Nephron progenitor cell (in vitro differentiated cells): ENCODE measurements at regions not wholly inside any gene's neighbourhood (a gene's known extent, or its start where the extent isn't known, plus 50 kb on each side); places are given as distances from the start of the nearest gene placed in this dataset.

Source experiments
- DNase-seq: peaks from one replicate; pipeline ENCODE4 v3.0.0; 2021
- H3K27ac Mint-ChIP-seq: 2 replicates; pipeline ENCODE4 v1.8.0; 2021; ENCODE audit warnings: mild to moderate bottlenecking, moderate library complexity, mixed read lengths
- H3K27me3 Mint-ChIP-seq: 2 replicates; pipeline ENCODE4 v1.8.0; 2021; ENCODE audit warnings: mild to moderate bottlenecking, low read depth, mixed read lengths; ENCODE audit not compliant: poor library complexity
- H3K36me3 Mint-ChIP-seq: 2 replicates; pipeline ENCODE4 v1.8.0; 2021; ENCODE audit warnings: low read depth, mixed read lengths
- H3K4me1 Mint-ChIP-seq: 2 replicates; pipeline ENCODE4 v1.8.0; 2021; ENCODE audit warnings: mixed read lengths
- H3K4me3 Mint-ChIP-seq: 2 replicates; pipeline ENCODE4 v1.8.0; 2021; ENCODE audit warnings: mild to moderate bottlenecking, moderate library complexity, mixed read lengths
- H3K9me3 Mint-ChIP-seq: 2 replicates; pipeline ENCODE4 v1.8.0; 2021; ENCODE audit warnings: mild to moderate bottlenecking, moderate library complexity, mixed read lengths
- TF ChIP-seq, protein P1 (sequence below): fragments of 200-600 bp; sonication (generic); IDR thresholded peaks from 2 replicates; pipeline ENCODE4 v1.5.0; 2021; ENCODE audit warnings: antibody characterized with exemption

DNA sequence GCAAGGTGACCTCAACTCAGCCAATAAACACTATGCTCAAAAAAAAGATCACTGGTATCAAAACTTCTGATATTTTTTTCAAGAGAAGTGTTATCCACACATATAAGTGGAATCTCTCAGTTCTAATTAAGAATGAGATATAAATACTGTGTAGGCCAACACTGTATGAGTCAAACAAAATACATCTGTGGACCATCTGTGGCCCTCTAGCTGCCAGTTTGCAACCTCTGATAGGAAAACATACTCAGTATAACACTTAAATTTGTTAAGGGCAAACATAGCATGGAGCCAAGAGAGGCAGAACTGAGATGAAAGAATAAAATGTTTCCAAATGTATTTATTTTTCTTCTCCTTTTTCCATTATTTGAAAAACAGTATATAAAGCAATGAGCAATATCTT, 377.3 kb downstream of the ARAP2 start:
- Mint-ChIP-seq H3K9me3 (no peaks in the 10 kb centered on the region), H3K27me3 (no peaks in the 10 kb centered on the region), H3K27ac (no peak overlapping the region), H3K36me3 (no peaks in the 10 kb centered on the region), H3K4me1 (no peaks in the 10 kb centered on the region), H3K4me3 (no peak overlapping the region)
- TF ChIP-seq, protein P1, sequence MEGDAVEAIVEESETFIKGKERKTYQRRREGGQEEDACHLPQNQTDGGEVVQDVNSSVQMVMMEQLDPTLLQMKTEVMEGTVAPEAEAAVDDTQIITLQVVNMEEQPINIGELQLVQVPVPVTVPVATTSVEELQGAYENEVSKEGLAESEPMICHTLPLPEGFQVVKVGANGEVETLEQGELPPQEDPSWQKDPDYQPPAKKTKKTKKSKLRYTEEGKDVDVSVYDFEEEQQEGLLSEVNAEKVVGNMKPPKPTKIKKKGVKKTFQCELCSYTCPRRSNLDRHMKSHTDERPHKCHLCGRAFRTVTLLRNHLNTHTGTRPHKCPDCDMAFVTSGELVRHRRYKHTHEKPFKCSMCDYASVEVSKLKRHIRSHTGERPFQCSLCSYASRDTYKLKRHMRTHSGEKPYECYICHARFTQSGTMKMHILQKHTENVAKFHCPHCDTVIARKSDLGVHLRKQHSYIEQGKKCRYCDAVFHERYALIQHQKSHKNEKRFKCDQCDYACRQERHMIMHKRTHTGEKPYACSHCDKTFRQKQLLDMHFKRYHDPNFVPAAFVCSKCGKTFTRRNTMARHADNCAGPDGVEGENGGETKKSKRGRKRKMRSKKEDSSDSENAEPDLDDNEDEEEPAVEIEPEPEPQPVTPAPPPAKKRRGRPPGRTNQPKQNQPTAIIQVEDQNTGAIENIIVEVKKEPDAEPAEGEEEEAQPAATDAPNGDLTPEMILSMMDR: no peak
- no peak for DNase-seq

DNA sequence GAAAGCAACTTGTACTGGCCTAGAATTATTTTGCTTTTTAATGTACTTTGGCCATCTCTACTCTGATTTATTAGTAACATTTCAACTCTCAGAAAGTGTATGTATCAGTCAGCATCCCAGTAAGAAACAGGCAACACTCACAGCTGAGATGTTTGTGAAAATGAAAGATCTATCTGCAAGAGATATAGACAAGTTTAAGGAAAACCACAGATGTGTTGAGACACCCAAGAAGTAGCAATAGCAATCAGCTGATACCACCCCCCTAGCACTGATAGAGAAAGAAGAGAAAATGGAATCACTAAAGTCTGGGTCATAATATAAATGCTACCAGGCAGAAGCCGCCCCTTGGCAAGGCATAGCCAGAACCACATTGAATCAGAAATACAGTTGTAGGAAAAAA, 372.0 kb downstream of the ARAP2 start:
- Mint-ChIP-seq H3K27me3 (no peaks in the 10 kb centered on the region), H3K36me3 (no peaks in the 10 kb centered on the region), H3K27ac (no peak overlapping the region), H3K4me3 (no peak overlapping the region), H3K9me3 (no peaks in the 10 kb centered on the region), H3K4me1 (no peaks in the 10 kb centered on the region)
- no peak for DNase-seq
- TF ChIP-seq, protein P1: no peak

DNA sequence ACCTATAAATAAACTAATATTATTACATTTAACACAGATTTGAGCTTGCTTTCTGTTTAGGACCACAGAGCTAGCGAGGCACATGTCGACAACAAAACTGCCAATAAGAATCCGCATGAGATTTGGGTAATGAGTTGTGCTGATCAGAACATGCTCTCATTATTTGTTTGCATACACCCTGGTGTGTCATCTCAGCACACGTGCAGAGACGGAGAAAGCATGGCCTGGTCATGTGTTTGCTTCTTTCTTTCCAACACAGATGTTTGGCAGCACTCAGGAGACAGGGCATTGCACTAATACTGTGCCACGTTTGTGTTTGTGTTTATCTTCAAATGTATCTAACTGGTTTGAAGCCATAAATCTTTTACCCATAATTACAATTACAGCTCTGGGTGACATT, 364.8 kb downstream of the ARAP2 start:
- Mint-ChIP-seq H3K9me3 (no peaks in the 10 kb centered on the region), H3K27ac (no peak overlapping the region), H3K4me1 (no peaks in the 10 kb centered on the region), H3K4me3 (no peak overlapping the region), H3K36me3 (no peaks in the 10 kb centered on the region), H3K27me3 (no peaks in the 10 kb centered on the region)
- TF ChIP-seq, protein P1: no peak
- DNase-seq: no peak

DNA sequence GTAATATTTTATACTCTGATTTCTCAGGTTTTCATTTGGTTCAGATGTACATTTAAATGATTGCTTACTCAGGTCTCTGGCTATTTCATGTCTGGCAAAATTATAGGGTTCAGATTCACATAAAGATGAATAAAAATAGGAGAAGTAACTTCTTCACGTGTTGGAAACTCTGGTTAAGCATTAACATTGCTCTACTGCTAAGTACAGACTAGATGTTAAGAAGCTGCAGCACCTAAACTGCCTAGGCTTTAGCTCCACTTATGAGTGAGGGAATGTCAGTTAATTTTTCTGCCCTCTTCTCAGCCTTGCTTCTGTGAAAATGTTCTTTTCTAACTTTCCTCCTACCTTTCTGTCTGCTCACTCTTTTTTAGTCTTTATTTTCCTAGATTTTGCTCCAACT, 361.2 kb downstream of the ARAP2 start:
- Mint-ChIP-seq H3K27ac (no peak overlapping the region), H3K4me3 (no peak overlapping the region), H3K36me3 (no peaks in the 10 kb centered on the region), H3K27me3 (no peaks in the 10 kb centered on the region), H3K9me3 (peaks cover 5% of the 10 kb centered on the region), H3K4me1 (no peaks in the 10 kb centered on the region)
- no peak for DNase-seq
- TF ChIP-seq, protein P1: no peak

DNA sequence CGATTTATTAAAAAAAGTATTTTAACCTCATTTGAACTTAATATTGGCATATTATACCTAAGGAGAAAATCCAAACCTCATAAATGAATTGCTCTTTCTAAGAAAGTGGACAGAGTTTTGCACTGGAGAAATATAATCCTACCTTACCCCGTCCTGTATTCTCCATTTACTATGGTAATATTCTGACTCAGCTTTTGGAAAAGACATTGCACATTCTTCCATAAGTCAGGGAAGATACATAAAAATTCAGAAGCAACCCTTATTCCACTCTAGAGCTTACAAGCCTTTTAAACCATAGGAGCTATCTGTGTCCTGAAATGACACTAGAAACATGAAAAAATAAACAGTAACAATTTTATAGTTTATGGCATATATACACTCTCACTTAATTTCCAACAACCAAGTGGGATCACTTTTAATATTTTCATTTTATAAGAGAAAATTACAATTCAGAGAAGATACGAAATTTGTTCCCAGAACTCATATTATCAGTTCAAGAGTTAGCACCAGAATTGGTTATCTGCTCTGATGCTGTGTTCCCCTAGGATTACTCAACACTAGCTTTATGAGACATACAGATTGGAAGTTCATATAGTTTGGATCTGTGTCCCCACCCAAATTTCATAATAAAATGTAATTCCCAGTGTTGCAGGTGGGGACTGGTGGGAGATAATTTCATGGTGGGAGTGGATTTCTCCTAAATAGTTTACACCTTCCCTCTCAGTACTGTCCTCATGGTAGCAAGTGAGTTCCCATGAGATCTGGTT, 359.4 kb downstream of the ARAP2 start:
- no peaks in the 10 kb centered on the region for H3K36me3 Mint-ChIP-seq
- no peaks in the 10 kb centered on the region for H3K4me1 Mint-ChIP-seq
- no peak for DNase-seq
- TF ChIP-seq, protein P1: no peak
- H3K4me3 Mint-ChIP-seq: no peak overlapping the region
- peaks cover 5% of the 10 kb centered on the region for H3K9me3 Mint-ChIP-seq
- H3K27ac Mint-ChIP-seq: no peak overlapping the region
- H3K27me3 Mint-ChIP-seq: no peaks in the 10 kb centered on the region

DNA sequence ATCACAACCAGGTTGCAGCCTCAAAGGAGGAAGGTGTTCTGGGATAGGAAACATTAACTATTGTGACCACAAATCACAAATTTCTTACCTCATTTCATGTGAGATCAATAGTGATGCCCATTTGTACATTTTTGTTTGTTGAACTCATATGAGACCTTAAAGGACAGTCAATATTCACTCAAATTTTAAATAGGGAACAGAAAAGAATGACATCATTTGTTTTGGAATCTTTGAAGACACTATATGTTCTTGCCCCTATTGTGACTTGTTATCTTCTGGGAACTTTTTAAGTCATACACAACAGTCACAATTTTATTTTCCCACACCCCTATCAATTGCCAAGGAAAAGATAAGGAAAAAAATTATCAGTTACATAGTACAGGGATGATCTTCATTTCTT, 346.5 kb downstream of the ARAP2 start:
- Mint-ChIP-seq H3K36me3 (no peaks in the 10 kb centered on the region), H3K9me3 (peaks cover 4% of the 10 kb centered on the region), H3K27ac (no peak overlapping the region), H3K27me3 (peaks cover 2% of the 10 kb centered on the region), H3K4me3 (no peak overlapping the region), H3K4me1 (no peaks in the 10 kb centered on the region)
- TF ChIP-seq, protein P1: no peak
- no peak for DNase-seq
